GM18517 (cell line): ENCODE measurements at regions not wholly inside any gene's neighbourhood (a gene's known extent, or its start where the extent isn't known, plus 50 kb on each side); places are given as distances from the start of the nearest gene placed in this dataset.
"Not testable (repeated sequence)": the region's sequence is repeated elsewhere in the genome, so short reads cannot be mapped to it uniquely, and the experiment has no call there.

Experiments used
- ATAC-seq: cut with Tn5 transposase; IDR thresholded peaks from one replicate; pipeline ENCODE4 v1.9.1; 2021; ENCODE audit warnings: mild to moderate bottlenecking, moderate library complexity; ENCODE audit not compliant: unreplicated experiment

DNA sequence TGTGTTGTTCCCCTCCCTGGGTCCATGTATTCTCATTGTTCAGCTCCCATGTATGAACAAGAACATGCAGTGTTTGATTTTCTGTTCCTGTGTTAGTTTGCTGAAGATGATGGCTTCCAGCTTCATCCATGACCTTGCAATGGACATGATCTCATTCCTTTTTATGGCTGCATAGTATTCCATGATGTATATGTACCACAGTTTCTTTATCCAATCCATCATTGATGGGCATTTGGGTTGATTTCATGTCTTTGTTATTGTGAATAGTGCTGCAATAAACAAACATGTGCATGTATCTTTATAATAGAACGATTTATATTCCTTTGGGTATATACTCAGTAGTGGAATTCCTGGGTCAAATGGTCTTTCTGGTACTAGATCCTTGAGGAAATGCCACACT, 65.1 kb upstream of the SLC13A1 start:
- ATAC-seq, result not testable (repeated sequence)

GRCh38 chr7:123260428-123260960, 60.7 kb upstream of the SLC13A1 start:
- no peak for ATAC-seq

DNA sequence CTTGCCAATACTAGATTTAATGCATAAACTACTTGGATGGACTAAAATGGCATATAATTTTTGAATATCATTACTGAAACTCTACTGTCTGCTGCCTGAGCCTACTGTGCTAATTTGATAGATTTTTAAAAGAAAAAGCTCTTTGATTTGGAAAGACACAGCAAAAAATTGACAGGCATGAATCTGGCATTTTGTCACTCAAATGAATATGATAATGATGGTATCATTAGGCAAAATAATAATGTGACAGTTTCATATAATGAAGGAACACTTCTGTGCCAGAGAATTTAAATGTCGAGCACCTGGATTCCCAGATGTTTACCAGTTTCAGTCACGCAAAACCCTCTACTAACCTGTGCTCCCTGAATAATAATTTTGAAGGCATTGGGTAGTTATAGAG, 60.0 kb upstream of the SLC13A1 start:
- no peak for ATAC-seq
